K562 (cell line): ENCODE measurements at regions not wholly inside any gene's neighbourhood (a gene's known extent, or its start where the extent isn't known, plus 50 kb on each side); places are given as distances from the start of the nearest gene placed in this dataset.

ENCODE experiments used
- ATAC-seq: fragments of 200-7000 bp; cut with Tn5 transposase; 3 replicates; pipeline ENCODE4 v1.9.1; 2020; ENCODE audit warnings: moderate library complexity
- BruUV-seq: library from RNA; stranded (reverse); fragments of 400-500 nt; replicated peaks from 2 replicates; lab custom pipeline; 2021; lab: Mats Ljungman, UMichigan
- CTCF ChIA-PET: fragments of 300-600 bp; formaldehyde crosslinking; extraction: SDS; loops from one replicate; lab custom pipeline; 2021; ENCODE audit warnings: low intra/inter-chr PET ratio; lab: Yijun Ruan, JAX
- POLR2A ChIA-PET: fragments of 300-600, 350-650 bp; sonication (Branson Sonifier 250); formaldehyde crosslinking; extraction: SDS; loops from one replicate; lab custom pipeline; 2021; ENCODE audit warnings: antibody characterized with exemption, inconsistent platforms; lab: Yijun Ruan, JAX
- DNase-seq, 4 experiments: peaks; one replicate each; pipeline versions ENCODE4 v3.0.0 to v3.0.0-alpha.2; 2011 to 2018; ENCODE audit warnings: low spot score in 3 of 4, mixed read lengths in 3 of 4; ENCODE audit errors: extremely low read depth in 1 of 4
- FAIRE-seq: peaks from 2 replicates; lab custom pipeline; 2011; peaks lifted over from hg19 to GRCh38; lab: Jason Lieb, UNC
- H2AFZ ChIP-seq: 2 replicates; pipeline ENCODE4 v1.6.0; 2011; ENCODE audit warnings: low read depth, low read length, control low read depth, inconsistent platforms
- H3K27ac ChIP-seq: fragments of 200-600 bp; 3 replicates; pipeline ENCODE4 v1.8.0; 2011; ENCODE audit warnings: low read depth, mild to moderate bottlenecking, control low read depth, inconsistent platforms, low read length, moderate library complexity, mixed read lengths; ENCODE audit errors: extremely low read depth
- H3K27me3 ChIP-seq, 2 experiments: fragments of 300-600 bp in 1 of 2; 2 replicates in 1 of 2; 3 replicates in 1 of 2; pipeline versions ENCODE4 v1.6.0 to v1.8.0; 2011; ENCODE audit warnings: inconsistent platforms in 2 of 2, low read length in 2 of 2, mild to moderate bottlenecking in 1 of 2, mixed read lengths in 1 of 2, moderate library complexity in 1 of 2; ENCODE audit not compliant: control insufficient read depth in 2 of 2, insufficient read depth in 2 of 2
- H3K36me3 ChIP-seq: fragments of 300-600 bp; 3 replicates; pipeline ENCODE4 v1.8.0; 2011; ENCODE audit warnings: mild to moderate bottlenecking, low read length, inconsistent platforms; ENCODE audit not compliant: control insufficient read depth, insufficient read depth
- H3K4me1 ChIP-seq, 2 experiments: fragments of 200-600 bp in 1 of 2; replicated peaks in 1 of 2; 2 replicates in 1 of 2; 3 replicates in 1 of 2; pipeline versions ENCODE4 v1.5.1 to v1.8.0; 2011; ENCODE audit warnings: inconsistent platforms in 2 of 2, low read length in 2 of 2, mild to moderate bottlenecking in 1 of 2, mixed read lengths in 1 of 2, moderate library complexity in 1 of 2; ENCODE audit not compliant: control insufficient read depth in 2 of 2, insufficient read depth in 2 of 2
- H3K4me2 ChIP-seq: 2 replicates; pipeline ENCODE4 v1.6.1; 2011; ENCODE audit warnings: low read length, control low read depth, inconsistent platforms, mixed read lengths; ENCODE audit not compliant: insufficient read depth
- H3K4me3 ChIP-seq: fragments of 200-600 bp; sonication (generic), shearing (Covaris generic); 2 replicates; pipeline ENCODE4 v1.5.1; 2016; ENCODE audit warnings: control low read depth, inconsistent platforms
- H3K79me2 ChIP-seq: fragments of 200-600 bp; 3 replicates; pipeline ENCODE4 v1.8.0; 2011; ENCODE audit warnings: low read length, inconsistent platforms; ENCODE audit not compliant: control insufficient read depth, insufficient read depth
- H3K9ac ChIP-seq, 2 experiments: 2 replicates each; pipeline versions ENCODE4 v1.6.0 to v1.6.1; 2011; ENCODE audit warnings: low read depth in 2 of 2, low read length in 2 of 2, control low read depth in 1 of 2, inconsistent platforms in 1 of 2, mild to moderate bottlenecking in 1 of 2, mixed read lengths in 1 of 2; ENCODE audit not compliant: insufficient read depth in 1 of 2
- H3K9me1 ChIP-seq: one replicate; pipeline ENCODE4 v1.6.0; 2011; ENCODE audit warnings: inconsistent platforms, mild to moderate bottlenecking, low read length, moderate library complexity; ENCODE audit not compliant: control insufficient read depth, insufficient read depth
- H3K9me3 ChIP-seq: replicated peaks from 2 replicates; pipeline ENCODE4 v1.5.1; 2011; ENCODE audit warnings: low read depth, low read length, inconsistent platforms; ENCODE audit not compliant: control insufficient read depth, insufficient read depth
- H4K20me1 ChIP-seq: replicated peaks from 2 replicates; pipeline ENCODE4 v1.6.1; 2011; ENCODE audit warnings: low read length, inconsistent platforms, mixed read lengths; ENCODE audit not compliant: control insufficient read depth, insufficient read depth
- CREB5 ChIP-seq: fragments of 250-450 bp; sonication (Bioruptor Pico); IDR thresholded peaks from 2 replicates; pipeline ENCODE4 v1.5.0; 2020; ENCODE audit warnings: mild to moderate bottlenecking
- E2F5 ChIP-seq: sonication (generic); formaldehyde crosslinking; IDR thresholded peaks from 2 replicates; pipeline ENCODE4 v1.8.0; 2022; ENCODE audit warnings: mild to moderate bottlenecking, missing genetic modification reagents
- EZH2 ChIP-seq: IDR thresholded peaks from 2 replicates; pipeline ENCODE4 v1.6.1; 2012; ENCODE audit warnings: low read depth, mild to moderate bottlenecking, inconsistent platforms, low read length, borderline replicate concordance
- FOSL1 ChIP-seq: fragments of 200-800 bp; sonication (Bioruptor generic); conservative IDR thresholded peaks from 2 replicates; pipeline ENCODE4 v1.6.1; 2016; ENCODE audit warnings: missing genetic modification characterization, missing compliant biosample characterization
- GTF2F1 ChIP-seq: IDR thresholded peaks from 2 replicates; pipeline ENCODE4 v1.6.1; 2011; ENCODE audit warnings: low read depth, low read length, improper control_type of control experiment
- HNRNPUL1 ChIP-seq: fragments of 200-400 bp; formaldehyde crosslinking; IDR thresholded peaks from 2 replicates; pipeline ENCODE4 v1.6.1; 2017; ENCODE audit warnings: low read length
- JUNB ChIP-seq: fragments of 450-650 bp; formaldehyde crosslinking; conservative IDR thresholded peaks from 2 replicates; pipeline ENCODE4 v1.4.0; 2020; ENCODE audit warnings: mild to moderate bottlenecking
- MAZ ChIP-seq, 2 experiments: fragments of 450-650 bp in 1 of 2; sonication (generic) in 1 of 2; formaldehyde crosslinking; IDR thresholded peaks in 1 of 2; conservative IDR thresholded peaks in 1 of 2; 2 replicates each; pipeline versions ENCODE4 v1.4.0 to v1.5.0; 2020; ENCODE audit warnings: mild to moderate bottlenecking in 1 of 2, missing genetic modification reagents in 1 of 2
- POU5F1 ChIP-seq: fragments of 150-350 bp; IDR thresholded peaks from 2 replicates; pipeline ENCODE4 v1.6.1; 2014; ENCODE audit warnings: borderline replicate concordance, low read length, low read depth, mild to moderate bottlenecking; ENCODE audit not compliant: partially characterized antibody
- RBM34 ChIP-seq: fragments of 200-400 bp; formaldehyde crosslinking; IDR thresholded peaks from 2 replicates; pipeline ENCODE4 v1.6.1; 2018; ENCODE audit warnings: low read length, borderline replicate concordance; ENCODE audit not compliant: insufficient read depth
- ZBTB1 ChIP-seq: sonication (generic); formaldehyde crosslinking; IDR thresholded peaks from 2 replicates; pipeline ENCODE4 v1.8.1; 2023; ENCODE audit warnings: missing genetic modification reagents, low read depth, mild to moderate bottlenecking, borderline replicate concordance
- ZNF431 ChIP-seq: sonication (generic); formaldehyde crosslinking; IDR thresholded peaks from 2 replicates; pipeline ENCODE4 v1.8.0; 2022; ENCODE audit warnings: mild to moderate bottlenecking, missing genetic modification reagents
- ZNF668 ChIP-seq: fragments of 250-450 bp; sonication (Bioruptor Pico); IDR thresholded peaks from 2 replicates; pipeline ENCODE4 v1.8.0; 2022; ENCODE audit warnings: mild to moderate bottlenecking, inconsistent platforms
- WGBS: fragments of 100-300 bp; shearing (Covaris generic); methylation state at CpG from one replicate; pipeline ENCODE4 v1.1.6; 2016; ENCODE audit warnings: low coverage, mixed read lengths; ENCODE audit not compliant: insufficient coverage; ENCODE audit errors: missing lambda C conversion rate; 5-methylcytosine and 5-hydroxymethylcytosine counted together
- in situ Hi-C: fragments of 300-500 bp; cut with MboI; formaldehyde crosslinking; loops from 4 replicates; pipeline ENCODE4 v1.15.0; 2018; ENCODE audit warnings: inconsistent platforms, mixed read lengths
- intact Hi-C: fragments of 100-400 bp; cut with micrococcal nuclease; formaldehyde crosslinking; loops from 2 replicates; pipeline ENCODE4 v1.14.2; 2022

DNA sequence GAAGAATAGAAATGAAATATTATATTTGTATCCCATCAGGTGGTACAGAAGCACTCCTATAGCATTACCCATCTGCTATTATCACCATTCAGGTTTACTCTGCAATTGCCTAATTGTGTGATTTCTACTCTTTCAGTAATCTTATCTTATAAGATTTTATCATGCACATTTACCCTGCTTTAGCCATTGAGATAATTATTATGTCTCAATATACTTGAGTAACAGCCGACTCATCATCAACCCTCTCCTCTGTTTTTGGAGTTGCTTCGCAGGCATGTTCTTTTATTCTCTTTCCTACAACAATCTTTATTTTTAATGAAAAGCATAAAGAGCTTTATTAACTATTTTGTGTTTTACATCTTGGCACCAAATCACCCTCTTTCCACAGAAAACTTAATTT is 419.9 kb downstream of the LRIG3 start:
- Histone ChIP-seq H3K4me2 (no peak overlapping the region), H3K79me2 (no peaks in the 10 kb centered on the region), H4K20me1 (no peaks in the 10 kb centered on the region), H3K4me3 (no peak overlapping the region), H3K27me3 (no peaks in the 10 kb centered on the region), H3K9me3 (no peaks in the 10 kb centered on the region), H3K9me1 (no peaks in the 10 kb centered on the region), H3K36me3 (no peaks in the 10 kb centered on the region), H3K9ac (no peak overlapping the region), H3K27ac (no peak overlapping the region), H3K4me1 (no peaks in the 10 kb centered on the region), H2AFZ (no peak overlapping the region)
- 8% methylated on average over 2 of the region's 2 CpGs for WGBS
- no TSS peak for BruUV-seq
- TF ChIP-seq JUNB (CRISPR knock-in tag) (no peak), POU5F1 (no peak), MAZ (CRISPR knock-in tag; conservative IDR thresholded peaks at IDR 0.05 in 1 of 2, IDR thresholded peaks at IDR 0.05 in 1 of 2) (no peak), ZNF668 (CRISPR knock-in tag) (no peak), EZH2 (no peak), CREB5 (no peak), ZBTB1 (CRISPR knock-in tag) (no peak), GTF2F1 (no peak), FOSL1 (tag) (no peak), ZNF431 (CRISPR knock-in tag) (no peak), RBM34 (no peak), HNRNPUL1 (no peak), E2F5 (CRISPR knock-in tag) (no peak)
- intact Hi-C loops = no loop called here
- ChIA-PET POLR2A (no interaction called here), CTCF (no interaction called here)
- FAIRE-seq (no peak), ATAC-seq (no peak), DNase-seq (no peak)
- in situ Hi-C loops = no loop called here
